ENCODE measurements at regions not wholly inside any gene's neighbourhood (a gene's known extent, or its start where the extent isn't known, plus 50 kb on each side); places are given as distances from the start of the nearest gene placed in this dataset.

- TF ChIP-seq GATA2 (IDR thresholded peaks at IDR 0.05; ENCODE audit: low read depth, low read length): no peak
- no peak for TF ChIP-seq GATA3 (IDR thresholded peaks at IDR 0.05; ENCODE audit: low read depth, low read length)
Measured at GRCh38 chr10:53135897-53136253, 363.3 kb upstream of the MBL2 start.
